H9 (cell line): ENCODE measurements at regions not wholly inside any gene's neighbourhood (a gene's known extent, or its start where the extent isn't known, plus 50 kb on each side); places are given as distances from the start of the nearest gene placed in this dataset.

Experiments used
- DNase-seq: peaks from one replicate; pipeline ENCODE4 v3.0.0-alpha.2; 2017
- H2AFZ ChIP-seq: one replicate; pipeline ENCODE4 v1.6.1; 2013; ENCODE audit warnings: mild to moderate bottlenecking, low read length, control low read depth, moderate library complexity
- H2AK5ac ChIP-seq: 2 replicates; pipeline ENCODE4 v1.6.1; 2013; ENCODE audit warnings: low read length, control low read depth, mixed read lengths; ENCODE audit not compliant: insufficient read length
- H2BK120ac ChIP-seq: one replicate; pipeline ENCODE4 v1.6.1; 2013; ENCODE audit warnings: low read depth, mild to moderate bottlenecking, low read length, control low read depth, inconsistent platforms; ENCODE audit not compliant: poor library complexity, severe bottlenecking
- H2BK12ac ChIP-seq: 2 replicates; pipeline ENCODE4 v1.6.1; 2013; ENCODE audit warnings: low read length, control low read depth, mixed read lengths, low read depth; ENCODE audit not compliant: insufficient read length
- H2BK15ac ChIP-seq: 2 replicates; pipeline ENCODE4 v1.6.1; 2013; ENCODE audit warnings: low read depth, low read length, control low read depth
- H2BK20ac ChIP-seq: one replicate; pipeline ENCODE4 v1.6.1; 2013; ENCODE audit warnings: low read depth, mild to moderate bottlenecking, low read length, control low read depth, inconsistent platforms; ENCODE audit not compliant: poor library complexity, severe bottlenecking
- H2BK5ac ChIP-seq: 2 replicates; pipeline ENCODE4 v1.6.1; 2013; ENCODE audit warnings: low read length, control low read depth, mixed read lengths; ENCODE audit not compliant: insufficient read length
- H3K14ac ChIP-seq: 2 replicates; pipeline ENCODE4 v1.6.1; 2013; ENCODE audit warnings: low read length, control low read depth; ENCODE audit not compliant: insufficient read depth
- H3K18ac ChIP-seq: 2 replicates; pipeline ENCODE4 v1.6.1; 2013; ENCODE audit warnings: low read depth, mild to moderate bottlenecking, mixed read lengths, low read length, control low read depth; ENCODE audit not compliant: insufficient read length
- H3K23ac ChIP-seq: 2 replicates; pipeline ENCODE4 v1.6.1; 2013; ENCODE audit warnings: low read length, control low read depth, mixed read lengths, low read depth; ENCODE audit not compliant: insufficient read length
- H3K23me2 ChIP-seq: 2 replicates; pipeline ENCODE4 v1.6.1; 2013; ENCODE audit warnings: low read depth, mild to moderate bottlenecking, mixed read lengths, low read length, control low read depth; ENCODE audit not compliant: insufficient read length, poor library complexity, severe bottlenecking
- H3K27ac ChIP-seq: 2 replicates; pipeline ENCODE4 v1.5.1; 2013; ENCODE audit warnings: low read length, control low read depth, mixed read lengths, low read depth; ENCODE audit not compliant: insufficient read length
- H3K27me3 ChIP-seq: 2 replicates; pipeline ENCODE4 v1.6.1; 2013; ENCODE audit warnings: low read length, control low read depth, inconsistent platforms; ENCODE audit not compliant: insufficient read depth
- H3K4ac ChIP-seq: 2 replicates; pipeline ENCODE4 v1.6.1; 2013; ENCODE audit warnings: low read depth, mild to moderate bottlenecking, control low read depth, inconsistent platforms, low read length, moderate library complexity
- H3K4me1 ChIP-seq: 2 replicates; pipeline ENCODE4 v1.6.1; 2013; ENCODE audit warnings: low read length, control low read depth, inconsistent platforms; ENCODE audit not compliant: insufficient read depth
- H3K4me2 ChIP-seq: 2 replicates; pipeline ENCODE4 v1.6.1; 2013; ENCODE audit warnings: low read length, control low read depth, mixed read lengths; ENCODE audit not compliant: insufficient read length, insufficient read depth
- H3K56ac ChIP-seq: 2 replicates; pipeline ENCODE4 v1.6.1; 2013; ENCODE audit warnings: low read depth, mild to moderate bottlenecking, mixed read lengths, low read length, control low read depth; ENCODE audit not compliant: insufficient read length
- H3K79me1 ChIP-seq: 2 replicates; pipeline ENCODE4 v1.6.1; 2013; ENCODE audit warnings: low read depth, mild to moderate bottlenecking, moderate library complexity, low read length, control low read depth, inconsistent platforms; ENCODE audit not compliant: insufficient read depth, poor library complexity, severe bottlenecking
- H3K79me2 ChIP-seq: 2 replicates; pipeline ENCODE4 v1.6.1; 2013; ENCODE audit warnings: low read length, control low read depth, inconsistent platforms; ENCODE audit not compliant: insufficient read depth
- H3K9ac ChIP-seq: 2 replicates; pipeline ENCODE4 v1.6.1; 2013; ENCODE audit warnings: low read length, control low read depth, mixed read lengths; ENCODE audit not compliant: insufficient read length; ENCODE audit errors: extremely low read depth
- H3K9me3 ChIP-seq: one replicate; pipeline ENCODE4 v1.6.1; 2013; ENCODE audit warnings: low read depth, low read length, inconsistent platforms; ENCODE audit not compliant: control insufficient read depth
- H3T11ph ChIP-seq: one replicate; pipeline ENCODE4 v1.6.1; 2013; ENCODE audit warnings: mild to moderate bottlenecking, low read length, control low read depth, inconsistent platforms
- H4K20me1 ChIP-seq: one replicate; pipeline ENCODE4 v1.6.1; 2013; ENCODE audit not compliant: control insufficient read depth, insufficient read length, insufficient read depth
- H4K5ac ChIP-seq: 2 replicates; pipeline ENCODE4 v1.6.1; 2013; ENCODE audit warnings: low read depth, mild to moderate bottlenecking, mixed read lengths, low read length, control low read depth; ENCODE audit not compliant: insufficient read length
- H4K8ac ChIP-seq: replicated peaks from 2 replicates; pipeline ENCODE4 v1.6.1; 2013; ENCODE audit warnings: low read length, control low read depth, mixed read lengths, low read depth; ENCODE audit not compliant: insufficient read length
- H4K91ac ChIP-seq: 2 replicates; pipeline ENCODE4 v1.6.1; 2013; ENCODE audit warnings: low read depth, mild to moderate bottlenecking, moderate library complexity, mixed read lengths, low read length, control low read depth; ENCODE audit not compliant: insufficient read length
- H3K27ac Mint-ChIP-seq, 3 experiments: 2 replicates in 2 of 3; 3 replicates in 1 of 3; pipeline ENCODE4 v1.8.0; 2020 to 2021; ENCODE audit warnings: mixed read lengths in 3 of 3, mild to moderate bottlenecking in 1 of 3, moderate library complexity in 1 of 3
- H3K27me3 Mint-ChIP-seq: 2 replicates; pipeline ENCODE4 v1.8.0; 2021; ENCODE audit warnings: low read depth, mild to moderate bottlenecking, moderate library complexity, mixed read lengths
- H3K36me3 Mint-ChIP-seq, 3 experiments: 2 replicates in 2 of 3; 3 replicates in 1 of 3; pipeline ENCODE4 v1.8.0; 2020 to 2021; ENCODE audit warnings: low read depth in 3 of 3, mixed read lengths in 3 of 3; ENCODE audit not compliant: insufficient read depth in 1 of 3
- H3K4me1 Mint-ChIP-seq, 2 experiments: 2 replicates each; pipeline ENCODE4 v1.8.0; 2020; ENCODE audit warnings: mixed read lengths in 2 of 2
- H3K4me3 Mint-ChIP-seq, 2 experiments: 2 replicates in 1 of 2; 3 replicates in 1 of 2; pipeline ENCODE4 v1.8.0; 2020 to 2021; ENCODE audit warnings: mild to moderate bottlenecking in 2 of 2, mixed read lengths in 2 of 2, moderate library complexity in 1 of 2
- H3K9me3 Mint-ChIP-seq, 2 experiments: 2 replicates in 1 of 2; 3 replicates in 1 of 2; pipeline ENCODE4 v1.8.0; 2020; ENCODE audit warnings: mild to moderate bottlenecking in 2 of 2, mixed read lengths in 2 of 2, moderate library complexity in 1 of 2
- WGBS: extraction: QIAGEN DNeasy Blood & Tissue Kit; methylation state at CpG from one replicate; pipeline ENCODE4 v1.1.7; 2013; ENCODE audit warnings: missing lambda C conversion rate, low lambda C conversion rate, mixed read lengths; ENCODE audit not compliant: insufficient read length; ENCODE audit errors: extremely low coverage; 5-methylcytosine and 5-hydroxymethylcytosine counted together
- TF ChIP-seq, protein P1 (sequence below): fragments of 200-600 bp; sonication (generic); conservative IDR thresholded peaks from 3 replicates; pipeline ENCODE4 v1.8.0; 2021; ENCODE audit warnings: antibody characterized with exemption, mild to moderate bottlenecking

DNA sequence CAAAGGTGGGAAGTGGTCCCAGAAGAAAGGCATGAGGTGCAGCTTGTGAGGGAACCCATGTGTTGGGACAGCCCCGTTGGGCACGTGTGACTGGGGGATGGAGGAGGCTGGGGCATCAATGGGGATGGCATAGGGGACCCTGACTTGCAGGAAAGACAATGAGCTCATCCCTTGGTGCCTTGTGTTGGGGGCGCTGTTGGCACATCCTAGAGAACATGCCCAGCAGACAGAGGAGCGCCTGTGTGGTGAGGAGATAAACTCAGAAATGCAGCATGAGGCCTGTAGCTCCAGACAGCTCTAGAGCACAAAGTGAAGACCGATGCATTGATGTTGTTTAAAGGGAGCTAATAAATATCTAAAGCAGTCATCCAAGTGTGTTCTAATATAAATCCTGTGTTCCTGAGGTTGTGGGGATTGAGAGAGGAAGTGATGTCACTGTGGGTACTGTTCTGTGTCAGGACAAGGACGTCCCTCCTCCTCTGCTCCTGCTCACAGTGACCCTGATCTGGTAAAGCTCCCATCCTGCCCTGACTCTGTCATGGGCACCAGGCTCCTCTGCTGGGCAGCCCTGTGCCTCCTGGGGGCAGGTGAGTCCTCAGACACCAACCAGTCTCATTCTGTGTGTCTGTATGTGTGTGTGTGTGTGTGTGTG, 126.1 kb upstream of the PRSS58 start:
- H2BK5ac ChIP-seq, result no peak overlapping the region
- no peak overlapping the region for H4K8ac ChIP-seq
- no peak overlapping the region for H3T11ph ChIP-seq
- no peak overlapping the region for H4K5ac ChIP-seq
- no peak overlapping the region for H3K27ac ChIP-seq
- H3K27ac Mint-ChIP-seq, result peak overlapping the region in 1 of 3 experiments; percentile 51; a peak in 1 of 7 replicates
- H4K91ac ChIP-seq, result no peak overlapping the region
- H2BK120ac ChIP-seq, result no peak overlapping the region
- H3K79me1 ChIP-seq, result no peaks in the 10 kb centered on the region
- TF ChIP-seq, protein P1, sequence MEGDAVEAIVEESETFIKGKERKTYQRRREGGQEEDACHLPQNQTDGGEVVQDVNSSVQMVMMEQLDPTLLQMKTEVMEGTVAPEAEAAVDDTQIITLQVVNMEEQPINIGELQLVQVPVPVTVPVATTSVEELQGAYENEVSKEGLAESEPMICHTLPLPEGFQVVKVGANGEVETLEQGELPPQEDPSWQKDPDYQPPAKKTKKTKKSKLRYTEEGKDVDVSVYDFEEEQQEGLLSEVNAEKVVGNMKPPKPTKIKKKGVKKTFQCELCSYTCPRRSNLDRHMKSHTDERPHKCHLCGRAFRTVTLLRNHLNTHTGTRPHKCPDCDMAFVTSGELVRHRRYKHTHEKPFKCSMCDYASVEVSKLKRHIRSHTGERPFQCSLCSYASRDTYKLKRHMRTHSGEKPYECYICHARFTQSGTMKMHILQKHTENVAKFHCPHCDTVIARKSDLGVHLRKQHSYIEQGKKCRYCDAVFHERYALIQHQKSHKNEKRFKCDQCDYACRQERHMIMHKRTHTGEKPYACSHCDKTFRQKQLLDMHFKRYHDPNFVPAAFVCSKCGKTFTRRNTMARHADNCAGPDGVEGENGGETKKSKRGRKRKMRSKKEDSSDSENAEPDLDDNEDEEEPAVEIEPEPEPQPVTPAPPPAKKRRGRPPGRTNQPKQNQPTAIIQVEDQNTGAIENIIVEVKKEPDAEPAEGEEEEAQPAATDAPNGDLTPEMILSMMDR, result no peak
- H2AK5ac ChIP-seq, result no peak overlapping the region
- H3K18ac ChIP-seq, result no peak overlapping the region
- peaks cover 3% of the 10 kb centered on the region; the same call in 1 of the 2 replicates for H3K4me1 ChIP-seq
- peaks cover 11% of the 10 kb centered on the region for H3K27me3 Mint-ChIP-seq
- H3K79me2 ChIP-seq, result no peaks in the 10 kb centered on the region
- no peak overlapping the region for H2AFZ ChIP-seq
- peaks cover 14 to 18% of the 10 kb centered on the region in 2 experiments for H3K4me1 Mint-ChIP-seq
- H3K27me3 ChIP-seq, result no peaks in the 10 kb centered on the region
- H3K23ac ChIP-seq, result no peak overlapping the region
- no peak overlapping the region for H2BK20ac ChIP-seq
- H3K4me3 Mint-ChIP-seq, result no peak overlapping the region
- no peaks in the 10 kb centered on the region for H4K20me1 ChIP-seq
- H3K36me3 Mint-ChIP-seq, result no peaks in the 10 kb centered on the region
- H3K9me3 Mint-ChIP-seq, result no peaks in the 10 kb centered on the region
- H2BK12ac ChIP-seq, result no peak overlapping the region
- WGBS, result no CpG with 5 or more reads among the region's 6 CpGs
- H3K4ac ChIP-seq, result no peak overlapping the region
- no peak overlapping the region for H3K9ac ChIP-seq
- no peak overlapping the region for H3K56ac ChIP-seq
- H3K14ac ChIP-seq, result no peak overlapping the region
- H2BK15ac ChIP-seq, result no peak overlapping the region
- no peak overlapping the region for H3K4me2 ChIP-seq
- DNase-seq, result no peak
- no peaks in the 10 kb centered on the region for H3K9me3 ChIP-seq
- H3K23me2 ChIP-seq, result no peaks in the 10 kb centered on the region
